HG02870 (cell line): ENCODE measurements at regions not wholly inside any gene's neighbourhood (a gene's known extent, or its start where the extent isn't known, plus 50 kb on each side); places are given as distances from the start of the nearest gene placed in this dataset.

Source experiments
- ATAC-seq: cut with Tn5 transposase; IDR thresholded peaks from one replicate; pipeline ENCODE4 v1.9.1; 2021; ENCODE audit warnings: mild to moderate bottlenecking, moderate library complexity; ENCODE audit not compliant: unreplicated experiment

DNA sequence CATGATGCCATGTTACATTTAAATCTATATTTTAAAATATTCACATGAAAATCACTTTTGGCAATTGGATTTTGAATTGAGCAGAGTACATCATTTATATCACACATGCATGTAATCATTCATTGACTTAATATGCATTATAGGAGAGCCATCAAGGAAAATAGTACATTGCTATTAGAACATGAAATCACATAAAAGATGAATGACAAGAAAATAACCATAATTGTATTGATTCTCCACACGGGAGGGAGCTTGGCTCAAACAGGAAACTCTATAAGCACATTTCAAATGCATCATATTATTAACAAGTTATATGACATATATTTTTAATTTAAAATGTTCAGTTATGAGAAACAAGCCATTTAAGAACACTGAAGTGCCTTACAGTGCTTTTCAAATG lies 208.6 kb upstream of the PRR20A start:
- no peak for ATAC-seq

DNA sequence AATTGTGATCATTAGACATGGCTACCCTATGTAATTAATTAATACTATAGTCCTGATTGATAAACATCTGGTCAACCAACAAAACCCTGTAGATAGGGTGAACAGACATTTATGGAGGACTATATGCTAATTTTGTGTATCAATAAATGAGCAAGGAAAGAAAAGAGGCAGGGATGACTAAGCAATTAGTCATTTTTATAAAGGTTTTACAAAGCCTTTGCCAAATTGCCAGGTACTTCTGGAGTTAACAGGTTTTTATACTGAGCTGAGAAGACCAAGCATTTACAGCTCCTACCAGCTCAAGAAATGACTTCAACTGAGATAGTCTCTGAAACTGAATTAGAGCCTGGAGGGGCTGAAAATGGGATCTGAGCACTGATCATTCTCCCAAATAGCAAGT lies 186.8 kb upstream of the PRR20A start:
- no peak for ATAC-seq

DNA sequence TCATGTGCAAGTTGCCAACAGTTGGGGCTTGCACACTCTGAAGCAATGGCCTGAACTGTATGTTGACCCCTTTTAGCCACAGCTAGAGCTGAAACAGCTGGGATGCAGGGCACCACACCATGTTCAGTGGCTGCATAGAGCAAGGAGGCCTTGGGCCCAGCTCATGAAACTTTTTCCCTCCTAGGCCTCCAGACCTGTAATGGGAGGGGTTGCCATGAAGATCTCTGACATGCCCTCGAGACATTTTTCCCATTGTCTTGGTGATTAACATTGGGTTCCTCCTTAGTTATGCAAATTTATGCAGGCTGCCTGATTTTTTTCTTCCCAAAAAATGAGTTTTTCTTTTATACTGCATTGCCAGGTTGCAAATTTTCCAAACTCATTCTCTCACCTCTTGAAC lies 165.1 kb upstream of the PRR20A start:
- no peak for ATAC-seq

DNA sequence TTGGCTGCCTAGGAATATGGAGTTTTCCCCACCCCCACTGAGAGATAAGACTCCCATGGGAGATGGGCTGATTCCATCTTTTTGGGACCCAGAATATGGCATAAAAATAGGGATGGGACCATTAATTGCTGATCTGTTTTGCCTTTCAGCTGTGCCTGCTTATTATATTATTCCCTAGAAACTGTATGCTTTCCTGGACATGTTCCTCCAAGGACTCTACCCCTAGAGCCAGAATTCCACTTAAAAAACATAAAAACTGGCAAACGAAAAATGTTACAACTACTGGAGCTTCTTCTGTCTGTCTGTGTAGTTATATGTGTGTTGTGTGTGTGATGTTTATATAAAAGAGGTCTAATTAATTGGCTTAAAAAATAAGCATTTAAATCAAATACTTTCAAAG lies 159.9 kb upstream of the PRR20A start:
- no peak for ATAC-seq

DNA sequence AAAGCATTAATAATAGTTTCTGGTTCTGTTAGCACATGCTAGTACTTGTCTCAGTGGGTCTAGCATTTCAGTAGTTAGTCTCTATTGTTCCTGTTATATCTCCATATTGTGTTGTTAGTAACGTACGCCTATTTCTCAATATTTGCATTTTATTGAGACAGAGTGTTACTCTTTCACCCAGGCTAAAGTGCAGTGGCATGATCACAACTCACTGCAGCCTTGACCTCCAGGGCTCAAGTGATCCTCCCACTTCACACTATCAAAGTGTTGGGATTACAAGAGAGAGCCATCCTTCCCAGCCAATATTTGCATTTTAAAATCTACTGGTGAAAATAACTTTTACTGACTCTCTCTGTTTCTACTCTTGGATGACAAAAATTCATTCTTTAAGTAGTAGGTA lies 154.6 kb upstream of the PRR20A start:
- ATAC-seq = no peak

DNA sequence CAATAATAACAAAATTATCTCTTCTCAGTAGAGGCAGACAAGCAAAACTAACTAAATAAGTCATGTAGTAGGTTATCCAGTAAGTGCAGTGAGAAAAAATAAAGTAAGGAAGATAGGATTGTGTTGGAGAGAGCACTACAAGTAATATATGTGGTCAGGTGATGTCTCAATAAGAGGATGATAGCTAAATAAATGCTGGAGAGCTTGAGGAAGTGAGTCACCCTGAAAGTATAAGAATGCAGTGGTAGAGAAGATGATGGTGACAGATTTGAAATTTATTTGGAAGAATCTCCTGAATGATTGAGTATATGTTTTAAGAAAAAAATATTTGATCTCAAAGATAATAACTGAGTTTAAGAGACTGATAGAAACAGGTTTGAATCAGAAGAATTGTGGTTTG lies 152.2 kb upstream of the PRR20A start:
- ATAC-seq = no peak

DNA sequence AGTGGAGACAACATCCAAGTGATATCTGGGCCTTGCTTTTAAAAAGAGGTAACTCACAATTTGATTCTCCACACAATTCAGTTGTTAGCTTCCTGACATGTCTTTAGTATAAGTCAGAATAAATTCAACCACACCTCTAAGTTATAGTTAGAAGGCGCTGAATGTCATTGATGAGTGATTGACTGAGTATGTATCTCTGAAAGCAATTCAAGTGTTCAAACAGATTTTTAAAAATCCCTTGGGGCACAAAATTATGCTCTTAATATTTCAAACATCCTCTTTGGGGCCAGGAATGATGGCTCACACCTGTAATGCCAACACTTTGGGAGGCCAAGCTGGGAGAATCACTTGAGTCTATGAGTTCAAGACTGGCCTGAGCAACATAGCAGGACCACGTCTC lies 137.0 kb upstream of the PRR20A start:
- no peak for ATAC-seq

DNA sequence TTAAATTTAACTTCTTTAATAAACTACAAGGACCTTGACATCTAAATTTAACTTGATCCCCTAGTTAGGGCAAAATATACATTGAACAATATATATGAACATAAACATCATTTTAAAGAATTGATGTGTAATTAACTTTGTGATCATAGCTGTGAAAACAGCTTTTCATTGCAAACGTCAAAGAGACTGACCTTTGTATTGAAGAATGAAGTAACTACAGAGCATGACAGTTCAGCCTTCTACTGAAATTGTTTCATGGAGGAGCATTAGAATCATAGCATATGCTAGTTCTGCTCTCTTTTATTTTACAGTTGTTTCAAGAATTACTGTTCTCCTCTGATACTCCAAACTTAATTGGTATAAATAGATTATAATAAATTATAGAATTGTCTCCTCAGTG lies 123.4 kb upstream of the PRR20A start:
- no peak for ATAC-seq

DNA sequence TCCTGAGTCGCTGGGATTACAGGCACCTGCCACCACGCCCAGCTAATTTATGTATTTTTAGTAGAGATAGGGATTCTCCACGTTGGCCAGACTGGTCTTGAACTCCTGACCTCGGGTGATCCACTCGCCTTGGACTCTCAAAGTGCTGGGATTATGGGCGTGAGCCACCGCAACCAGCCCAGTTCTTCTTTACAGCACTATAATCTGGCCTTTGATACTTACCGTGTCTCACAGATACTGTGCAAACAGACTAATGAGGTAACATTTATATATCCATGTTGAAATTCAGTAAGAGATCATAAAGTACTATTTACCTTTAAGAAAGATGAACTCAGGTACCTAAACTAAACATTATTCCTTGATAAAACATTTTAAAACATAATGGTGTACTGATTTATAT lies 121.8 kb upstream of the PRR20A start:
- ATAC-seq = no peak

DNA sequence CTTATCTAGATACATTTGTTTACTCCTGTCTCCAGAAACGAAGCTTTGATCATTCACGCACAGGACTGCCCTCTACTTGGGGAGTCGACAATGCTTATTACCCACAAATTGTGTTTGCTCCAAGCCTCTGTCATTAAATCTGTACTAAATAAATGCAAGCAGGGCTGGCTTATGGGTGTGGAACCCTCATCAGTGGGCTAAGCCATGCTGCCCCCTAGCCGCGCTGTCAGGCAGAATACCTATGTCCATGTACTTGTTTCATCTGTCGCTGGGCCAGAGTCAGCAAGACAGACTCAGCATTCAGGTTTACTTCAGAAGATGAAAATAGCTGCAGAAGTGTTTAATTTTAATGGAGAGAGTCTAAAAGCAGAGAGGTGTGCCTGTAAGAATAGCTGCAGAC lies 110.0 kb upstream of the PRR20A start:
- no peak for ATAC-seq

DNA sequence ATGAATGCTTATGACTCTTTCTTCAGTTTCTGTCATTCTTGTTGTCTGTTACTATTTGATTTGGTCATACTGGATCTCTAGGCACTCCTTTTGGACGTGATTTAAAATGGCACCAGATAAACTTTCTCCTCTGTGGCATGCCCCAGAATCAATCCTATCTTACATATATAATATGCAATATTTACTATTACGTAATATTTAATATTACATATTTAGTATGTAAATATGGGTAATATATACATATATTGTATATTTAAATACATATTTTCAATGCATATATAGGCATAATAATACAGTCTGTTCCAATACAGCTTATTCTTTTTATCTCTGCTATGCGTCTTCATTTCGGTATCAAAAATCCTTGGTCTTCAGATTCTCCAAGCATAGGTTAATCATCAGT lies 104.4 kb upstream of the PRR20A start:
- no peak for ATAC-seq

DNA sequence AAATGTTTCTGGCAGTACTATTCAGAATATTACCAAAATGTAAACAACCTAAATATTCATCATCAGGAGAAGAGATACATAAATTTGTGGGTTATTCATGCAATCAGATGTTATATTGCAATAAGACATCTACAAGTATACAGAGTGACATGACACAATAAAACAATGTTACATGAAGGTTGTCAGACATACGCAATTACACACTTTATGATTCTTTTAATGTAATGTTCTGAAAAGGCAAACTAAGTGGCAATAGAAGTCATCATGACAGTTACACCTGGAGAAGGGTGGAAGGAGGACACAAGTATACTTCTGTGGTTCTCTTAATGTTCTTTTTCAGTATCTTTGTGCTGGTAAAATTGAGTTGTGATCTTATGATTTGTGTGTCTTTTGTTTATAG lies 95.8 kb upstream of the PRR20A start:
- ATAC-seq = no peak

DNA sequence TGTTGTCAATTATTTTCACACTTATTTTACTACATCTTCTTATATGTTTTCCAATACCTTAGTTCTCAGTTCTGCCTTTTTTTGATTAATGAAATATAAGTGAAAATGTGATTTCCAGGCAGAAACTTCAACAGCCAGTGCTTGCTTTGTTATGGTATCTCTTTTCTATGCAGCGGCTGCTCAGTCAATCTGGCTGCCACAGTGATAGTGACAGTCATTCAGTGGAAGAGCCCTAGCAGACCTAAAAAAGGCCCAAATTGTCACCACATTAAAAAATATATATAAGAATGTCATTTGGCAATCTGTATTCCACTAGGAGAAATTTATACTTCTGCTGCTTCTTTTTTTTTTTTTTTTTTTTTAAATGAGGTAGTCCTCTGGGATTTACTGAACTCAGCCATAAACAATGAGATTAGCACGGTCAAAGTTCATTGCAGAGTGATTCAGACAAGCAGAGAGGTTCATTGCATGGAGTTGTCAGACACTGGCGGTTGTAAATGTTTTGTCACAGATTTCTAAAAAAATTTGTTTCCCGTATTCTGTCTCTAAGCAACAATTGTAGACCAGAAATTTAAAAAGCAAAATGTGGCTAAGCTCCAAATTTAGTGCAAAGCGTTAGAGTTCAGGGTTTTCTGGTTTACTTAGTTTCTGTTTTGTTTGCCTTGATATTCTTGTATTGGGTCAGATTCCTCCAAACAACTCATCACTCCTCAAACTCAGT lies 94.7 kb upstream of the PRR20A start:
- ATAC-seq = no peak

DNA sequence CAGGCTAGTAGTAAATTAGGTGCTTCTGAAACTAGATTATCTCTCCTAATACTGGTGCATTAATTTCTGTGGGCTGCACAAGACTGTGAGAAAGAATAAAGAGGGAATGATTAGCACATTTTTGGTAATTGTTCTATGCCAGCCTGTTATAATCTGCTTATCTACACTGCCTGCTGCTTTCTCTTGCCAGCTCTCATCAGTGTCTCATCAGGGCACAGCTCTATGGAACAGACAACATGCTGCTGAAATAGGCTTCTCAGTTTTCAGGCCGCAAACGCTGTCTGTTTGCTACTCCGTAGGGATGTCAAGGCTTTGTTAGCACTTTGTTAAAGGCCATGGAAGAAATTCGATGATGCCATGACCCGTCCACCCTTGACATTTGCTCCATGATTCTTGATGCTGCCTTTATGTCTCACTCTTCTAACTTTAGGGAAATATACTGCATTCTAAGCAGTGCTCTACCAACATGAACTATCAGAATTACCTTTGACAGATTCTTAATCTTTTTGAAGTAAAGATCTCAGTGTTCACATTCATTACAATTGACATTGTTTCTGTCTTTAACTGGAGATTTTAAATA lies 84.0 kb upstream of the PRR20A start:
- no peak for ATAC-seq

DNA sequence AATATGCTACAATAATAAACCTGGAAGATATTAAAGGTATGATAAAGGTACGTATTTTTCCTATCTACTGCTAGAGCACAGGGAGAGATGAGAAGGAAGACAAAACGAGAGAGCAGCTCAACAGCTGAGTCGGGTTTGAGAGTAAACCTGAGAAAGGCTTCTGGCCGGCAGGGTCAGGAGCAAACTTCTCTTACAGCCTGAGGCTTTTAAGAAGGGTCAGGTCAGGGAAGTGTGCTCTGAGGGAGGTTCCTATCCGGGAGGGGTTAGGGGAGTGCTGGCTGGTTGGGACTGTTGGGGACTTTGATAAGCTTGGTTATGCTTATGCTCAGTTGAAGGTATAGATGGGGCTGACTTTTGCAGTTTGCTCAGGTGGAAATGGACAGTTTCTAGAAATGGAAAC lies 77.7 kb upstream of the PRR20A start:
- no peak for ATAC-seq

DNA sequence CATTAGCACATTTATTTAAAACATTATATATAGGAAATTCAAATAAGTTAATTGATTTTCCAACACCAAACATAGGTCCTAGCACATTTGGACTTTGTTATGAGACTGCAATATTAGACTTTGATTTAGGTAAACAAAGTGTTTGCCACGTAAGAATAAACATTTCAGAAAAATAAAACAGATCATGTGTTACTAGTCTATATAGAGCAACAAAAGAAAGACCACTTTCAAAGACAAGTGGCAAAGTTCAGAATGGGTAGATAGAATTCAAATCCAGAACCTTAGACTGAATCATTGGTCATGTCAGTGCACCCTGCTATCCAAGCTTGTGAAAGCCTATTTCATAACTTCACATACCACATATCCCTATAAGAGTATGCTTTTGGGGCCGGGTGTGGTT lies 66.7 kb upstream of the PRR20A start:
- ATAC-seq = no peak

DNA sequence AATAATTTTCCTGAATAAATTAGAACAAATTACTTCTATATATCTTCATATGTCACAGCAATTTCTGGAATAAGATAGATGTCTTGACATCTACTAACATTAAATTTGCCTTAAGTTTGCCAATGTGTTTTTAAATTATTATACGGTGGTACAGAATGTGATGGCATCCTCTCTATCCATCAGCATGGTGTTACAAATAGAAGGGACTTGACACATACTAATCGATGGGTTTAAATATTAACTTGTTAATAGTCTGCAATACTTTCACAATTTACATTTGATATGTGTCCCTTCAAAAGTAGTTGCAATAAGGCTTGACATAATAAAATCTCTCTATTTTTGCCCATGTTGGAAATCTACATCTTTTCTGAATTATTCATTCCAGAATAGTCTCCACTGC lies 65.1 kb upstream of the PRR20A start:
- ATAC-seq = no peak

DNA sequence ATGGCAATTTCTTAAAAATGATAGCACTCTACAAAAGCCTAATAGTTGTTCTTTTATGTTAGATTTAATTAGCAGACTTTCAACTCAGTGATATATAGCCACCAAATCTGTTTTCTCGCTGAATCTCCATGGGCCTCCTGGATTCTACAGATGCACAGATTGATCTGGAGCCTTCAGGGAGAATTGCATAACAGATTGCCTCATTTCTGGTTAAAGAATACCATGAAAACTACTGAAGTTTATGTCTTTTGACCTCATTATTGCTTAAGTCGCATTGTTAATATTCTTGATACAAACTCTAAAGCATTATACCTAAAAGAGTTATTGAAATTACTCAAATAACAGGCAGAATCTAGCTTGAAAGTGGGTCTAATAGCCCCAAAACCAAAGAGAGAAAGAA lies 53.7 kb upstream of the PRR20A start:
- ATAC-seq = no peak
